Mammary epithelial cell (primary cell): ENCODE measurements at regions not wholly inside any gene's neighbourhood (a gene's known extent, or its start where the extent isn't known, plus 50 kb on each side); places are given as distances from the start of the nearest gene placed in this dataset.

ENCODE experiments used
- CTCF ChIP-seq, 2 donors: IDR thresholded peaks in 1 of 2; conservative IDR thresholded peaks in 1 of 2; 2 replicates each; pipeline ENCODE4 v1.5.1; 2011 to 2012; ENCODE audit warnings: inconsistent platforms in 2 of 2, low read length in 2 of 2, mild to moderate bottlenecking in 2 of 2, control low read depth in 1 of 2, low read depth in 1 of 2; ENCODE audit not compliant: insufficient read depth in 1 of 2; ENCODE audit errors: extremely low read depth in 1 of 2
- EZH2 ChIP-seq: IDR thresholded peaks from 2 replicates; pipeline ENCODE4 v1.6.1; 2012; ENCODE audit warnings: low read length, inconsistent platforms, borderline replicate concordance

GRCh38 chr2:19479666-19480065 is 121.2 kb upstream of the OSR1 start:
- TF ChIP-seq CTCF (conservative IDR thresholded peaks at IDR 0.05 in 1 of 2, IDR thresholded peaks at IDR 0.05 in 1 of 2; ENCODE audit: extremely low read depth in 1 of 2, insufficient read depth in 1 of 2, low read depth in 1 of 2, low read length in 2 of 2) (no peak), EZH2 (no peak)
